ENCODE measurements at regions not wholly inside any gene's neighbourhood (a gene's known extent, or its start where the extent isn't known, plus 50 kb on each side); places are given as distances from the start of the nearest gene placed in this dataset.

DNA sequence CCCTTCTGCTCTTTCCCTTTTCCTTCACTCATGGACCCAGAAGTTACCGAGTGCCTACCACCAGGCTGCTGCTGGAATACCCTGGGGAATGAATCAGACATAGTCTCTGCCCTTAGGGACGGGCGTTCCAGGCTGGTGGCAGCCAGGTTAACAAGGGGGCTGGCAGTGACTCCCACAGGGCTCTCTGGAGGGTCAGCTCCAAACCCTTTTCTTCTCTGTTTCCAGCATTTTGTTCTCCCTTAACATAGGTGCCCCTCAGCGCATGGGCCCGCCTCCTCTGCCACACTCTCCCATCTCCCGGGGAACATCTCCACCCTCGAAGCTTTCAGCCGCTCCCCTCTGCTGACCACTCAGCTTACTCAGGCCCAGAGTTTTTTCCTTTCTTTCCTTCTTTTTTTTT is 62.9 kb upstream of the LRP8 start:
- BruUV-seq (replicated peaks) = no TSS peak
- DNase-seq (ENCODE audit: low read depth, low spot score) (no peak), ATAC-seq (no peak)
- H3K27ac ChIP-seq (ENCODE audit: low read length) = no peak overlapping the region
- no peaks in the 10 kb centered on the region for H3K27me3 ChIP-seq (ENCODE audit: control insufficient read depth, insufficient read depth, low read length)
- no peaks in the 10 kb centered on the region for H3K36me3 ChIP-seq (ENCODE audit: control insufficient read depth, insufficient read depth, low read length)
- TF ChIP-seq SIN3A (IDR thresholded peaks at IDR 0.05; ENCODE audit: borderline replicate concordance, insufficient read depth, low read depth, low read length) (no peak), TCF7L2 (IDR thresholded peaks at IDR 0.05; ENCODE audit: low read depth, low read length) (no peak), POLR2AphosphoS5 (IDR thresholded peaks at IDR 0.05; ENCODE audit: low read depth, low read length) (no peak)
- TF ChIP-seq, protein P1, sequence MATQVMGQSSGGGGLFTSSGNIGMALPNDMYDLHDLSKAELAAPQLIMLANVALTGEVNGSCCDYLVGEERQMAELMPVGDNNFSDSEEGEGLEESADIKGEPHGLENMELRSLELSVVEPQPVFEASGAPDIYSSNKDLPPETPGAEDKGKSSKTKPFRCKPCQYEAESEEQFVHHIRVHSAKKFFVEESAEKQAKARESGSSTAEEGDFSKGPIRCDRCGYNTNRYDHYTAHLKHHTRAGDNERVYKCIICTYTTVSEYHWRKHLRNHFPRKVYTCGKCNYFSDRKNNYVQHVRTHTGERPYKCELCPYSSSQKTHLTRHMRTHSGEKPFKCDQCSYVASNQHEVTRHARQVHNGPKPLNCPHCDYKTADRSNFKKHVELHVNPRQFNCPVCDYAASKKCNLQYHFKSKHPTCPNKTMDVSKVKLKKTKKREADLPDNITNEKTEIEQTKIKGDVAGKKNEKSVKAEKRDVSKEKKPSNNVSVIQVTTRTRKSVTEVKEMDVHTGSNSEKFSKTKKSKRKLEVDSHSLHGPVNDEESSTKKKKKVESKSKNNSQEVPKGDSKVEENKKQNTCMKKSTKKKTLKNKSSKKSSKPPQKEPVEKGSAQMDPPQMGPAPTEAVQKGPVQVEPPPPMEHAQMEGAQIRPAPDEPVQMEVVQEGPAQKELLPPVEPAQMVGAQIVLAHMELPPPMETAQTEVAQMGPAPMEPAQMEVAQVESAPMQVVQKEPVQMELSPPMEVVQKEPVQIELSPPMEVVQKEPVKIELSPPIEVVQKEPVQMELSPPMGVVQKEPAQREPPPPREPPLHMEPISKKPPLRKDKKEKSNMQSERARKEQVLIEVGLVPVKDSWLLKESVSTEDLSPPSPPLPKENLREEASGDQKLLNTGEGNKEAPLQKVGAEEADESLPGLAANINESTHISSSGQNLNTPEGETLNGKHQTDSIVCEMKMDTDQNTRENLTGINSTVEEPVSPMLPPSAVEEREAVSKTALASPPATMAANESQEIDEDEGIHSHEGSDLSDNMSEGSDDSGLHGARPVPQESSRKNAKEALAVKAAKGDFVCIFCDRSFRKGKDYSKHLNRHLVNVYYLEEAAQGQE (IDR thresholded peaks at IDR 0.05; ENCODE audit: insufficient read depth in 1 of 2, low read depth in 2 of 2, low read length in 1 of 2) = no peak
- TF ChIP-seq, protein P2, sequence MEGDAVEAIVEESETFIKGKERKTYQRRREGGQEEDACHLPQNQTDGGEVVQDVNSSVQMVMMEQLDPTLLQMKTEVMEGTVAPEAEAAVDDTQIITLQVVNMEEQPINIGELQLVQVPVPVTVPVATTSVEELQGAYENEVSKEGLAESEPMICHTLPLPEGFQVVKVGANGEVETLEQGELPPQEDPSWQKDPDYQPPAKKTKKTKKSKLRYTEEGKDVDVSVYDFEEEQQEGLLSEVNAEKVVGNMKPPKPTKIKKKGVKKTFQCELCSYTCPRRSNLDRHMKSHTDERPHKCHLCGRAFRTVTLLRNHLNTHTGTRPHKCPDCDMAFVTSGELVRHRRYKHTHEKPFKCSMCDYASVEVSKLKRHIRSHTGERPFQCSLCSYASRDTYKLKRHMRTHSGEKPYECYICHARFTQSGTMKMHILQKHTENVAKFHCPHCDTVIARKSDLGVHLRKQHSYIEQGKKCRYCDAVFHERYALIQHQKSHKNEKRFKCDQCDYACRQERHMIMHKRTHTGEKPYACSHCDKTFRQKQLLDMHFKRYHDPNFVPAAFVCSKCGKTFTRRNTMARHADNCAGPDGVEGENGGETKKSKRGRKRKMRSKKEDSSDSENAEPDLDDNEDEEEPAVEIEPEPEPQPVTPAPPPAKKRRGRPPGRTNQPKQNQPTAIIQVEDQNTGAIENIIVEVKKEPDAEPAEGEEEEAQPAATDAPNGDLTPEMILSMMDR (IDR thresholded peaks at IDR 0.05) = no peak
- ChIA-PET CTCF (interaction anchor here (0.7 to 3.7 kb wide), 2 partner anchors 74 to 112 kb away, joined by 9 to 45 read pairs; no protein-coding TSS in a partner anchor), POLR2A (no interaction called here)
- peaks cover 4% of the 10 kb centered on the region; the same call in 1 of the 2 replicates for H3K4me1 ChIP-seq (ENCODE audit: control insufficient read depth, insufficient read depth, low read length)
- no peak overlapping the region for H3K4me3 ChIP-seq (ENCODE audit: low read depth in 2 of 2, low read length in 2 of 2)
- in situ Hi-C loops (cut with HindIII; ENCODE audit: low pct_unique_long_range_greater_than_20kb, low sequenced_read_pairs) = no loop called here
- intact Hi-C loops (cut with micrococcal nuclease; ENCODE audit: unreplicated experiment) = no loop called here
- H3K9me3 ChIP-seq (ENCODE audit: control insufficient read depth, insufficient read depth, low read depth, low read length) = peaks cover 8% of the 10 kb centered on the region; the same call in 1 of the 2 replicates

DNA sequence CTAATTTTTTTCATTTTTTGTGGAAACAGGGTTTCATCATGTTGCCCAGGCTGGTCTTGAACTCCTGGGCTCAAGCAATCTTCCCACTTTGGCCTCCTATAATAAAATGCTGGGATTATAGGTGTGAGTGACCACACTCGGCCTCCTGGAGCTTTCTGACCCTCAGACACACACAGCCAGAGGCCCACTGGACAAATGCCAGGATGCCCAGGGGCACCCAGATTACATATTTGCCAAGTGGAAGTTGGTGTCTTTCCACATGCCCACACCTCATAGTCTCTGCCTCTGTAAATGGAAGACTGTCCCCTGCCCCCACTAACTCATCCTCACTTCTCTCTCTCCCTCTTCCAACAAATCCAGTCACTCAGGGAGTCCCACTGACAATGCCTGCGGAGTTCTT is 63.4 kb upstream of the LRP8 start:
- no TSS peak for BruUV-seq (replicated peaks)
- H3K27ac ChIP-seq (ENCODE audit: low read length) = no peak overlapping the region
- TF ChIP-seq SIN3A (IDR thresholded peaks at IDR 0.05; ENCODE audit: borderline replicate concordance, insufficient read depth, low read depth, low read length) = no peak
- TF ChIP-seq, protein P1 (IDR thresholded peaks at IDR 0.05; ENCODE audit: insufficient read depth in 1 of 2, low read depth in 2 of 2, low read length in 1 of 2) = no peak
- TF ChIP-seq, protein P2 (IDR thresholded peaks at IDR 0.05) = no peak
- no peak for TF ChIP-seq POLR2AphosphoS5 (IDR thresholded peaks at IDR 0.05; ENCODE audit: low read depth, low read length)
- TF ChIP-seq TCF7L2 (IDR thresholded peaks at IDR 0.05; ENCODE audit: low read depth, low read length) = no peak
- in situ Hi-C loops (cut with HindIII; ENCODE audit: low pct_unique_long_range_greater_than_20kb, low sequenced_read_pairs) = no loop called here
- intact Hi-C loops (cut with micrococcal nuclease; ENCODE audit: unreplicated experiment) = no loop called here
- H3K4me3 ChIP-seq (ENCODE audit: low read depth in 2 of 2, low read length in 2 of 2) = no peak overlapping the region
- ATAC-seq (no peak), DNase-seq (ENCODE audit: low read depth, low spot score) (no peak)
- CTCF ChIA-PET = interaction anchor here (0.7 to 3.7 kb wide), 2 partner anchors 75 to 113 kb away, joined by 9 to 45 read pairs; no protein-coding TSS in a partner anchor
- H3K36me3 ChIP-seq (ENCODE audit: control insufficient read depth, insufficient read depth, low read length) = no peaks in the 10 kb centered on the region
- no peaks in the 10 kb centered on the region for H3K27me3 ChIP-seq (ENCODE audit: control insufficient read depth, insufficient read depth, low read length)
- peaks cover 4% of the 10 kb centered on the region; the same call in 1 of the 2 replicates for H3K4me1 ChIP-seq (ENCODE audit: control insufficient read depth, insufficient read depth, low read length)
- H3K9me3 ChIP-seq (ENCODE audit: control insufficient read depth, insufficient read depth, low read depth, low read length) = peaks cover 8% of the 10 kb centered on the region; the same call in 1 of the 2 replicates
- POLR2A ChIA-PET = no interaction called here
